ENCODE measurements at regions not wholly inside any gene's neighbourhood (a gene's known extent, or its start where the extent isn't known, plus 50 kb on each side); places are given as distances from the start of the nearest gene placed in this dataset.
A peak's percentile ranks its signal among the peaks of the same experiment; 100 is the strongest.

- no peak for DNase-seq
- H3K4me3 ChIP-seq = no peak overlapping the region
- H3K27ac ChIP-seq = peak overlapping the region in 2 of 4 donors; percentile 37 to 44
- no peaks in the 10 kb centered on the region for H3K9me3 ChIP-seq
- no peaks in the 10 kb centered on the region for H3K4me1 ChIP-seq
- no peaks in the 10 kb centered on the region for H3K27me3 ChIP-seq
- TF ChIP-seq POLR2A (IDR thresholded peaks at IDR 0.05) (no peak), CTCF (IDR thresholded peaks at IDR 0.05) (no peak)
- H3K36me3 ChIP-seq = no peaks in the 10 kb centered on the region
These were observed 84.0 kb upstream of the CTSC start for GRCh38 chr11:88421530-88421929.

DNA sequence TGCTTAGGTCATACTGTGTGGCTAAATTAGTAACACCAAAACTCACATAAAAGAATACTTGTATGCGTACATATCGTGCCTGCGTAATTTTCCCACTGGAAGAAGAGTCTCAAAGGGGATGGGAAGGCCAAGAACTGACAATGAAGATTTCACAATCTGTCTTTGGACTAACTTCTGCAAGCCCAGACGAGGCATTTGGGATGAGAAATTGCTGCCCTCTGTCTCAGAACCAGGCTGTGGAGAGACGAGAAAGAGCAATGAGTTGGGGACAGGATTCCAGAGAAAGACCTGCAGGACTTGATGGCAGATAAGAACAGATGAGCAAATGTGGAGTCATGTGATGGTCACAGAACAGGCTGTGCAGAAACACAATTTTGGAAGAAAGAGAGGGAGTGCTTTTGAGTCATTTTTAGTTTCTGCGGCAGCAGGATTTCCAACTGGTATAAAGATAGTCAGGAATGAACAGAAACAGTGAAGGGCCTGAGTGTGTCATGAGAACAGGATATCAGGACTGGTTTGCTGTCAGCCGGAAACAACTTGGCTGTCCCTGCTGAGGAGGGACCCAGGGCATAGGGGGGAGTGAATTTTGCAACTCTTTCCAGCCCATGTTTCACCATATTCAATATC, 82.7 kb upstream of the CTSC start:
- Histone ChIP-seq H3K4me1 (no peaks in the 10 kb centered on the region), H3K27me3 (no peaks in the 10 kb centered on the region), H3K9me3 (no peaks in the 10 kb centered on the region), H3K4me3 (no peak overlapping the region), H3K27ac (peak overlapping the region in 2 of 4 donors; percentile 37 to 44), H3K36me3 (no peaks in the 10 kb centered on the region)
- TF ChIP-seq POLR2A (IDR thresholded peaks at IDR 0.05) (no peak), CTCF (IDR thresholded peaks at IDR 0.05) (no peak)
- DNase-seq = no peak

DNA sequence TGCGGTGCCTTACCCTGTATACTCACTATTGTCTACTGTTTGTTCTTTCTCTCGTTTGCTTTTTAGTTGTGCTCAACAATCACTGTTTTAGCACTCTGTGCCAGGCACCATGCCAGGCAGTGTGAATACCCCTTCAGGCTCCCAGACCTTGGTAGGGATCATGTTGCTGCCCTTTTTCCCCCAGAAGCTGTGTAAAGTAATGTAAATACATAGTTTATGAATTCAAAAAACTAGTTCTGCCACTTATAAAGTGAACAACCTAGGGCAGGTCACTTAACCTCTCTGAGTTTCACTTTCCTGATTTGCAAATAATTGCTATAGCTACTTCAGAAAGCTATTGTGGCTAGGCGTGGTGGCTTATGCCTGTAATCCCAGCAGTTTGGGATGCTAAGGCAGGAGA, 81.0 kb upstream of the CTSC start:
- H3K4me1 ChIP-seq = peaks cover 0 to 6% (median 0%) of the 10 kb centered on the region in 4 donors
- TF ChIP-seq CTCF (IDR thresholded peaks at IDR 0.05) (no peak), POLR2A (IDR thresholded peaks at IDR 0.05) (no peak)
- H3K4me3 ChIP-seq = no peak overlapping the region
- H3K36me3 ChIP-seq = no peaks in the 10 kb centered on the region
- H3K9me3 ChIP-seq = no peaks in the 10 kb centered on the region
- H3K27ac ChIP-seq = no peak overlapping the region
- DNase-seq = no peak
- H3K27me3 ChIP-seq = no peaks in the 10 kb centered on the region

GRCh38 chr11:88415495-88415894, 78.0 kb upstream of the CTSC start:
- no peak for DNase-seq
- H3K27me3 ChIP-seq = no peaks in the 10 kb centered on the region
- H3K27ac ChIP-seq = no peak overlapping the region
- H3K9me3 ChIP-seq = no peaks in the 10 kb centered on the region
- H3K4me3 ChIP-seq = no peak overlapping the region
- H3K36me3 ChIP-seq = no peaks in the 10 kb centered on the region
- TF ChIP-seq CTCF (IDR thresholded peaks at IDR 0.05) (no peak), POLR2A (IDR thresholded peaks at IDR 0.05) (no peak)
- H3K4me1 ChIP-seq = peaks cover 0 to 6% (median 0%) of the 10 kb centered on the region in 4 donors

DNA sequence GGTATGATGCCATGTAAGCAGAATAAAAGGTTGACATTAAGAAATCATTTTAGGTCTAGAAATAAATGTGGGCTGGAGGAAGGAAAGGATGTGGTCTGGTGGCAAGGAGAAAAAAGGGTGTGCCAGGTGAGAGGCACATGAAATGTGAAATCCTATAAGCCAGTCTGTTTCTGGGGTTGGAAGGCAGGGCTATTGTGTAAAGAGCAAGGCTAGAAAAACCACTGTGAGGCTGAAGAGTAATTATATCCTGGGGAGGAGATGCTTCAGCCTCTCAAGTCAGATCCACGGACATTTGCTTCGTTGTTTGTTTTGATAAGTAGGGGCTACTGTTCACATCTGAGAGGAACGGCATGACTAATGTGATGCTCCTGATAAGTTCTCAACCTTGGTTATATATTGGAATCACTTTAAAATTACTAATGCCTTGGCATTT, 77.5 kb upstream of the CTSC start:
- TF ChIP-seq POLR2A (IDR thresholded peaks at IDR 0.05) (no peak), CTCF (IDR thresholded peaks at IDR 0.05) (no peak)
- no peak overlapping the region for H3K27ac ChIP-seq
- DNase-seq = no peak

More for the DNA sequence above, 77.5 kb upstream of the CTSC start:
- H3K4me3 ChIP-seq = no peak overlapping the region
- no peaks in the 10 kb centered on the region for H3K36me3 ChIP-seq
- H3K4me1 ChIP-seq = peaks cover 0 to 6% (median 0%) of the 10 kb centered on the region in 4 donors
- no peaks in the 10 kb centered on the region for H3K9me3 ChIP-seq
- no peaks in the 10 kb centered on the region for H3K27me3 ChIP-seq
